GM13976 (cell line): ENCODE measurements at regions not wholly inside any gene's neighbourhood (a gene's known extent, or its start where the extent isn't known, plus 50 kb on each side); places are given as distances from the start of the nearest gene placed in this dataset.

ENCODE experiments used
- DNase-seq: peaks from one replicate; pipeline ENCODE4 v3.0.0; 2012; ENCODE audit warnings: low spot score
- CTCF ChIP-seq: IDR thresholded peaks from 2 replicates; pipeline ENCODE4 v1.5.1; 2012; ENCODE audit warnings: borderline replicate concordance, mild to moderate bottlenecking; ENCODE audit not compliant: insufficient read depth; ENCODE audit errors: extremely low read depth, missing control alignments, control extremely low read depth
- in situ Hi-C: fragments of 300-500 bp; cut with MboI; formaldehyde crosslinking; loops from one replicate; pipeline ENCODE4 v1.12.0; 2022; ENCODE audit warnings: low sequenced_read_pairs, mixed read lengths, inconsistent platforms; ENCODE audit not compliant: unreplicated experiment

- no peak for TF ChIP-seq CTCF
- in situ Hi-C loops, result no loop called here
- DNase-seq, result no peak
Observed at GRCh38 chr2:107020392-107020791, 134.4 kb upstream of the ST6GAL2 start.

- TF ChIP-seq CTCF, result no peak
- in situ Hi-C loops, result no loop called here
- no peak for DNase-seq
Observed at GRCh38 chr2:107024269-107024668, 138.3 kb upstream of the ST6GAL2 start.

- no peak for DNase-seq
- in situ Hi-C loops, result no loop called here
Observed at GRCh38 chr2:107025291-107025857, 139.4 kb upstream of the ST6GAL2 start.

GRCh38 chr2:107025869-107026380 is 140.0 kb upstream of the ST6GAL2 start:
- no peak for TF ChIP-seq CTCF
- no peak for DNase-seq
- in situ Hi-C loops, result no loop called here

More at GRCh38 chr2:107025291-107025857, 139.4 kb upstream of the ST6GAL2 start:
- no peak for TF ChIP-seq CTCF

- in situ Hi-C loops, result no loop called here
- no peak for TF ChIP-seq CTCF
- no peak for DNase-seq
Observed at GRCh38 chr2:107027205-107027604, 141.2 kb upstream of the ST6GAL2 start.

GRCh38 chr2:107027810-107028209 is 141.8 kb upstream of the ST6GAL2 start:
- DNase-seq, result no peak
- in situ Hi-C loops, result no loop called here
- TF ChIP-seq CTCF, result no peak
